Stimulated activated CD4-positive, alpha-beta T cell treated with anti-CD3 and anti-CD28 coated beads, Interleukin-1b, Interleukin-23, amount 100 ng/mL, for 48 hours (primary cell): ENCODE measurements at regions not wholly inside any gene's neighbourhood (a gene's known extent, or its start where the extent isn't known, plus 50 kb on each side); places are given as distances from the start of the nearest gene placed in this dataset.

ENCODE experiments used
- DNase-seq: peaks from one replicate; pipeline ENCODE4 v3.0.0-alpha.2; 2020

DNA sequence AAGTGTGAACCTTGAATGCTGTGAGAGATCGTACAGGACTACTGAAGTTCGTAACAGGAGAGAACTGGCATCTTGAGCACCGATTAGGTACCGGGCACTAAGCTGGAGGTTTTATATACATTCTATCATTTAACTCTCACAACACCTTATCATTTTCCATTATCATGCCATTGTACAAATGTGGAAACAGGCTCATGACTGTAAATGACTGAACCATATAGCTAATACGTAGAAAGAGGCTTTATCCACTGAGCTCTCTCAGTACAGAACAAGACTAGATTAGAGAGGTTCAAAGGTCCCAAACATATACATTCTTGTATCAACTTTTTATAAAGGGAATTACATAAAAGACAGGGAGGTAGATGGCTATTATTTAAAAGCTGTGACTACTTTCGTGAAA is 130.6 kb downstream of the CEP57L1 start:
- no peak for DNase-seq

DNA sequence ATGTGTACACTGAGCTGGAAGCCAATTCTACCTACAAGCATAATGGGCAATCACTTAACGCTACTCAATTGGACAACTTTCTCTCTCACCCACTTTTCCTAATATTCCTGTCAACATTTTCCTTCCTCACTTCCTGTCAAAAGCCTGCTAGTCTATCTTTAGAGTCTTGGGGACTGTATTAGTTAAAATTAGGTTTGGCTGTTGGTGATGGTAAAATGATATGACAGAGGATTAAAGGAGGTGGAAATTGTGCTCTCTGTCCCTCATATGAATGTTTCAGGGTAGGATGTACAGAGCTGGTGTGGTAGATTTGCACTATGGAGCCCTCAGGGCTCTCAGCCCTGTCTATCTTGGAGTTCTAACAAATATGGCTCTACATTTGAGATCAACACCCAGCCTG is 129.7 kb downstream of the CEP57L1 start:
- no peak for DNase-seq

GRCh38 chr6:109224107-109224875 is 129.0 kb downstream of the CEP57L1 start:
- DNase-seq, result no peak

DNA sequence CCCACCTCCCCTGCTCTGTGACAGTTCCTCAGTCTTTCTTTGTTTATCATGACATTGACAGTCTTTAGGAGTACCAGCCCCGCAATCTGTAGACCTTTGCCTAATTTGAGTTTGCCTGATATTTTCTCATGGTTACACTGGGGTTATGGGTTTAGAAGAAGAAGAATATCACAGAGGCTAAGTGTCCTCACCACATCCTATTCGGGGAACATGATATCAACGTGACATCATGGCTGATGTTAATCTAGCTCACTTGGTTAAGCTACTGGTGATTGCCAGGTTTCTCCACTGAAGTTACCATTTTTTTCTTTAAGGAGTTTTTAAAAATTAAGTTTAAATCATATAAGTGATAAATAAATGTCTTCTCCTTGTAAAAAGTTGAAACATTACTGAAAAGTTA is 127.5 kb downstream of the CEP57L1 start:
- no peak for DNase-seq

- no peak for DNase-seq
Observed at GRCh38 chr6:109221543-109222195, 126.4 kb downstream of the CEP57L1 start.
